Stimulated activated memory B cell treated with anti-CD40 and anti-IgM and Interleukin-4, amounts not matched to agents 10 μg/mL and 1 μg/mL and 100 μg/mL, for 72 hours (primary cell): ENCODE measurements at regions not wholly inside any gene's neighbourhood (a gene's known extent, or its start where the extent isn't known, plus 50 kb on each side); places are given as distances from the start of the nearest gene placed in this dataset.

Experiments
- ATAC-seq: fragments of 150-1000 bp; cut with Tn5 transposase; 2 replicates; pipeline ENCODE4 v1.10.0; 2021
- H3K27ac Mint-ChIP-seq: one replicate; pipeline ENCODE4 v1.8.0; 2022; ENCODE audit warnings: mild to moderate bottlenecking, mixed read lengths
- H3K27me3 Mint-ChIP-seq: one replicate; pipeline ENCODE4 v1.8.0; 2022; ENCODE audit warnings: mixed read lengths
- H3K36me3 Mint-ChIP-seq: one replicate; pipeline ENCODE4 v1.8.0; 2022; ENCODE audit warnings: mixed read lengths
- H3K4me1 Mint-ChIP-seq: one replicate; pipeline ENCODE4 v1.8.0; 2022; ENCODE audit warnings: mixed read lengths
- H3K4me3 Mint-ChIP-seq: one replicate; pipeline ENCODE4 v1.8.0; 2022; ENCODE audit warnings: mild to moderate bottlenecking, moderate library complexity, mixed read lengths
- H3K9me3 Mint-ChIP-seq: one replicate; pipeline ENCODE4 v1.8.0; 2022; ENCODE audit warnings: mixed read lengths

GRCh38 chr15:45831787-45832186, 197.0 kb downstream of the SQOR start:
- H3K4me3 Mint-ChIP-seq: no peak overlapping the region

DNA sequence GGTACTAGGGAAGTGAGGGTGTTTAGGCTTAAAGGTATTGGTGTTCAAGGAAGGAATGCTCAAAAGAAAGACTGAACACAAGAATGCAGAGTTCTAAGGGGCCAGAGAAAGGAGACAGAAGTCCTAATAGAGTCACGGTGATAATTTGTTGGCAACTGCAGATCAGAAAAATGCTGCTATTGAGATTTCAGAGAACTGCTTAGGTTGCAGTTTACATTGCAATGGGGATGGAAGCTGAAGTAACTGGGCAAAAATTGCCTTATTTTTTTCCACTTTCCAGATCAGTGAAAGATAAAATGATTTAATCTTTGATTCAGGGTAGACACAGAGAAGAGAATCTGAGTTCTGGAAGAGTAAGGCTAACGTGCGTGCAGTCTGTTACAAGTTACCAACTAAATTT, 199.8 kb downstream of the SQOR start:
- H3K27me3 Mint-ChIP-seq: no peaks in the 10 kb centered on the region

More at GRCh38 chr15:45831787-45832186, 197.0 kb downstream of the SQOR start:
- no peaks in the 10 kb centered on the region for H3K36me3 Mint-ChIP-seq
- H3K27me3 Mint-ChIP-seq: no peaks in the 10 kb centered on the region
- no peak for ATAC-seq
- H3K4me1 Mint-ChIP-seq: no peaks in the 10 kb centered on the region
- H3K9me3 Mint-ChIP-seq: no peaks in the 10 kb centered on the region
- H3K27ac Mint-ChIP-seq: no peak overlapping the region

DNA sequence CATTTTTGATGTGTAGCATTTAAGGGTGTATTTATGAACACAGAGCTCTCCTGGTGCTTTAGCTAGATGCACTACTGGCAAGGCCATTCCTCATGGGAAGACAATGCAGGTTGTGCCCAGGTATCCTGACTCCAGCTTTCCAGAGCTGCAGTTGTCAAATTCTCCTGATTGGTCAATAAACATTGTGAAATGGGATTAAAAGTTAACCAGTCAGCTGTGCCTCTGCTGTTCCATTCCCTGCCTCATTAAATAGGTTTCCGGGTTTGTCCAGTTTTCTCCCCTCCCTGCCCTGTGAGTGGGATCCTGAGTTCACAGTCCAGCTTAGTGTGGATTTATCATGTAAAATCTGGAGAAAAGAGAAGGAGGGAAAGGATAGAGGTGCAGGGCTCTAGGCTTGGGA, 207.3 kb downstream of the SQOR start:
- Mint-ChIP-seq H3K27ac (no peak overlapping the region), H3K4me1 (no peaks in the 10 kb centered on the region), H3K27me3 (no peaks in the 10 kb centered on the region), H3K4me3 (no peak overlapping the region), H3K9me3 (no peaks in the 10 kb centered on the region), H3K36me3 (no peaks in the 10 kb centered on the region)
- ATAC-seq: no peak

More for the DNA sequence above, 199.8 kb downstream of the SQOR start:
- H3K4me1 Mint-ChIP-seq: no peaks in the 10 kb centered on the region
- H3K9me3 Mint-ChIP-seq: no peaks in the 10 kb centered on the region
- H3K4me3 Mint-ChIP-seq: no peak overlapping the region
- no peak overlapping the region for H3K27ac Mint-ChIP-seq
- no peaks in the 10 kb centered on the region for H3K36me3 Mint-ChIP-seq
- no peak for ATAC-seq

DNA sequence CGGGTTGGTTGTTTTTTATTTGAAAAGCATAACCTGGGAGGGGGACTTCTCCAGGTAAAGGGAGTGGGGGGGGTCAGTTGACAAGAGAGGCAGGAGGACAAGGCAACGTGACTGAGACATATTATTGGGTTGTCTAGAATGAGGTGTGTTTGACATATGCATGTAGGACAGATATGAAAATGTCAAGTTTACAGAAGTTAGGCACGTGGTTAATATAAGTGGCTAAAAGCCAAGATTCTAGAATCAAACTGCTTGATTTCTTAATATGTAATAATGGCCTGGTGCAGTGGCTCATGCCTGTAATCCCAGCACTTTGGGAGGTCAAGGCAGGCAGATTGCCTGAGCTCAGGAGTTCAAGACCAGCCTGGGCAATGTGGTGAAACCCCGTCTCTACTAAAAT, 212.8 kb downstream of the SQOR start:
- H3K9me3 Mint-ChIP-seq: no peaks in the 10 kb centered on the region
- H3K27me3 Mint-ChIP-seq: no peaks in the 10 kb centered on the region
- H3K27ac Mint-ChIP-seq: no peak overlapping the region
- H3K4me1 Mint-ChIP-seq: no peaks in the 10 kb centered on the region
- ATAC-seq: no peak
- H3K36me3 Mint-ChIP-seq: no peaks in the 10 kb centered on the region
- no peak overlapping the region for H3K4me3 Mint-ChIP-seq

DNA sequence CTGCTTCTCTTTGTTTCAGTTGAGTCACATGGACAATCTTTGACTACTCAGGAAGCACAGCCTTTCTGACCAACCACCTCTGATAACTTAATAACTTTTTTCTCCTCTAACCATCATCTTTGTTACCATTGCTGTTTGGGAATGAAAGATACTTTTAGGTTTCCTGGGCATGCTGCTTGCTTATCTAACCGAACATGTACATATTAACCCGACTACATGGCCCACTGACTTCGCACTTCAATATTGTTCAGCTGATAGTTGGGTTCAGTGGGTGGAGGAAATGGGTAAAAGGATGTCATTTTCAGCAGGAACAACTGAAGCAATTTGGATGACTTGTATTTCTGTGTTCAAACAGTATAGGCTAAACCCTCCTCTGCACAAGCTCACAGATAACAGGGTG, 214.3 kb downstream of the SQOR start:
- no peaks in the 10 kb centered on the region for H3K36me3 Mint-ChIP-seq
- no peaks in the 10 kb centered on the region for H3K27me3 Mint-ChIP-seq
- H3K9me3 Mint-ChIP-seq: no peaks in the 10 kb centered on the region
- ATAC-seq: no peak
- H3K4me3 Mint-ChIP-seq: no peak overlapping the region
- H3K4me1 Mint-ChIP-seq: no peaks in the 10 kb centered on the region
- H3K27ac Mint-ChIP-seq: no peak overlapping the region

- H3K27me3 Mint-ChIP-seq: no peaks in the 10 kb centered on the region
- H3K36me3 Mint-ChIP-seq: no peaks in the 10 kb centered on the region
- H3K27ac Mint-ChIP-seq: no peak overlapping the region
- H3K4me1 Mint-ChIP-seq: no peaks in the 10 kb centered on the region
- peaks cover 3% of the 10 kb centered on the region for H3K9me3 Mint-ChIP-seq
- no peak for ATAC-seq
- no peak overlapping the region for H3K4me3 Mint-ChIP-seq
These were observed 219.8 kb downstream of the SQOR start for GRCh38 chr15:45854455-45855202.

DNA sequence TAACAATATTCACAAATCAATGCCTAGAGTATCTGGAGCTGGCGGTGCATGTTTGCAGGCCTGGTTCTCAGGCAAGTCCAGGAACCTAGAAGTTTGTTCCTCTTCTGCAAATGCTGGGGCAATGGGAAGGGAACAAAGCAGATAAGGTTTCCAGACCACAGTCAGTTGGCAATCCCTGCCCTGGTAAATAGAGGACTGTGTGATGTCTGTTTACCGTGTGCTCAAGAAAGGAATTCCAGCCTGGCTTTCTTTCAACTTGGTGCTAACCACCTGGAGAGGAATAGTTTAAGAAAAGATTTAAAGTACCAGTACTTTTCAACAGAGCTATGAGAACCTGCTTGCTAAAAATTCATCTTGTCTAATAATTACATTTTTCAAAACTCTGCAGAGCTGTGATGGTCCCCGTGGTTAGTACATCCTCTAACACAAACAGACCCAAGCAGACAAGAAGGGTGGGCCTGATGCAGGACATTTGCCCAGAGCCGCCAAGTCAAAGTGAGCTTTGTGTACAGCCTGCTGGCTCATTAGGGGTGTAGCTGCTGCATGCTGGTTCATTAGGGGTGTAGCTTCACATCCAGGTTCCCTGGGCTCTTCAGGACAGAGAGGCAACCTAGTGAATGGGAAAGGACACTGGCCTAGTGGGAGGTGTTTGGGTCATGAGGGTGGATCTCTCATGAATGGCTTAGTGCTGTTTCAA, 220.5 kb downstream of the SQOR start:
- no peak overlapping the region for H3K4me3 Mint-ChIP-seq
- no peak overlapping the region for H3K27ac Mint-ChIP-seq
- H3K9me3 Mint-ChIP-seq: peaks cover 3% of the 10 kb centered on the region
- ATAC-seq: no peak
- H3K36me3 Mint-ChIP-seq: no peaks in the 10 kb centered on the region
- no peaks in the 10 kb centered on the region for H3K4me1 Mint-ChIP-seq
- H3K27me3 Mint-ChIP-seq: no peaks in the 10 kb centered on the region

GRCh38 chr15:45855907-45856579, 221.2 kb downstream of the SQOR start:
- Mint-ChIP-seq H3K4me1 (no peaks in the 10 kb centered on the region), H3K27me3 (no peaks in the 10 kb centered on the region), H3K27ac (no peak overlapping the region), H3K36me3 (no peaks in the 10 kb centered on the region), H3K9me3 (peaks cover 3% of the 10 kb centered on the region), H3K4me3 (no peak overlapping the region)
- ATAC-seq: no peak

- Mint-ChIP-seq H3K4me1 (no peaks in the 10 kb centered on the region), H3K9me3 (peaks cover 3% of the 10 kb centered on the region), H3K4me3 (no peak overlapping the region), H3K27ac (no peak overlapping the region), H3K27me3 (no peaks in the 10 kb centered on the region), H3K36me3 (no peaks in the 10 kb centered on the region)
- no peak for ATAC-seq
These were observed 222.5 kb downstream of the SQOR start for GRCh38 chr15:45857291-45857690.

GRCh38 chr15:45858491-45858890, 223.7 kb downstream of the SQOR start:
- Mint-ChIP-seq H3K9me3 (peaks cover 3% of the 10 kb centered on the region), H3K4me3 (no peak overlapping the region), H3K27me3 (no peaks in the 10 kb centered on the region), H3K27ac (no peak overlapping the region), H3K4me1 (no peaks in the 10 kb centered on the region), H3K36me3 (no peaks in the 10 kb centered on the region)
- ATAC-seq: no peak

DNA sequence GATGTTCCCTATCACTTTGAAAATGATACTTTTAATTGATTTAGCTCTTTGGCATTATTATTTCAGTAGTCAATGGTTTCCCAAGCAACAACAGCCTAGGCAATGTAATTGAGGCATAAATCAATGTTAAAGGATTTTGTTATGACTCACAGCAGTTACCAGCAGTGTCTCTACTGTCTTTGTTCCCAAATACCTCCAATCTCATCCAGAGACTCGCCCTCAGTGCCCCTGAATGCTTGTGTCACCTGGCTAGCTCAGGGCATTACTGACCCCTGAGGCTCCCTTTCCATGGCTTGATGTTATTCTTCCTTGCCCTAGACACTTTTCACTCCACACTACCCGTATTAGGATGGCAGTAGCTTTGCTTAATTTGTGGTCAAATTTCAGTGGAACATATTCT, 227.2 kb downstream of the SQOR start:
- no peaks in the 10 kb centered on the region for H3K36me3 Mint-ChIP-seq
- H3K9me3 Mint-ChIP-seq: no peaks in the 10 kb centered on the region
- no peaks in the 10 kb centered on the region for H3K27me3 Mint-ChIP-seq
- ATAC-seq: no peak
- H3K4me1 Mint-ChIP-seq: no peaks in the 10 kb centered on the region
- H3K27ac Mint-ChIP-seq: no peak overlapping the region
- H3K4me3 Mint-ChIP-seq: no peak overlapping the region

DNA sequence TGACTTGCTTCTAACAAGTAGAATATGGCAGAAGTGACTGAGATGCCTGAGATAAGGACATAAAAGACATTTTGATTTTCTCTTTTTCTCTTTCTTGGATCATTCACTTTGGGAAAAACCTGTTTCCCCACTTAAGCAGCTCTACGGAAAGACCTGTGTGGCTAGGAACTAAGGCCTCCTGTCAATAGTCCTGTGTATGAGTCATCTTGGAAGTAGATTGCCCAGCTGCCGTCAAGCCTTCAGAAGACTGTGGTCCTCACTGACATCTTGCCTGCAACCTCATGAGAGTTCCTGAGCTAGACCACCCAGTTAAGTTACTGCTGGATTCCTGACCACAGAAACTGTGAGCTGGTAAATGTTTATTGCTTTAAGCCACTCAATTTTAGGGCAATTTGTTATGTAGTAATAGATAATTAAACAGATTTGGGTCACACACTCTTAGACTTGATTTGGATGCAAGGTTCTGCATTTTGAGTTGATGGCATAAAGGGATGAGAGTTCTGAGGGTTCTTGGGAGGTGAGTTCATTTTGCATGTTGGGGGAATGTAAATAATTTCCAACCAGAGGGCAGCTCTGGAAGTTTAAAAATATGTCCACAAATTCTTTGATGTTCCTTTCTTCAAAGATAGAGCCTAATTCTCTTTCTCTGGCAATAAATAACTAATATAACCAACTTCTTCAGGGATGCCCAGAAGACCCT, 229.2 kb downstream of the SQOR start:
- Mint-ChIP-seq H3K27me3 (no peaks in the 10 kb centered on the region), H3K9me3 (no peaks in the 10 kb centered on the region), H3K4me3 (no peak overlapping the region), H3K36me3 (no peaks in the 10 kb centered on the region), H3K4me1 (no peaks in the 10 kb centered on the region), H3K27ac (no peak overlapping the region)
- ATAC-seq: no peak

- no peaks in the 10 kb centered on the region for H3K27me3 Mint-ChIP-seq
These were observed 231.8 kb downstream of the SQOR start for GRCh38 chr15:45866616-45867015.

DNA sequence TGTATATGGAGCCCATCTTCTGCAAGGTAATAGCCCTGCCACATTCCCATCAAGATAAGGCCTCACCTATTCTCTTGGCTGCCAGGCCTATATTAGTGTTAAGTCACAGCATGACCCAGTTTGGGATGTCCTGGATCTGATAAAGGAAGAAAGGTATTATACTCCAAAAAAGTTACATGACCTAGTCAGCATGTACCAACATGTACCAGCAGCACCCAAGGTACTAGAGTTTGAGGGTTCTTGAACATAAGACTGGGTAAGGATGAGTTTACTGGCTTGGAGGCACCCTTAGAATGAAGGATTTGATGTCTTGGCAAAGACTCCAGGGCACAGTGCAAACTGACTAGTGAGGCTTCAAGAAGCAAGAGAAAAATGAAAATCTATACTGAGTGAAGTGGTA, 232.5 kb downstream of the SQOR start:
- Mint-ChIP-seq H3K27ac (no peak overlapping the region), H3K4me1 (no peaks in the 10 kb centered on the region), H3K27me3 (no peaks in the 10 kb centered on the region), H3K9me3 (no peaks in the 10 kb centered on the region), H3K36me3 (no peaks in the 10 kb centered on the region), H3K4me3 (no peak overlapping the region)
- ATAC-seq: no peak

More at GRCh38 chr15:45866616-45867015, 231.8 kb downstream of the SQOR start:
- no peaks in the 10 kb centered on the region for H3K4me1 Mint-ChIP-seq
- no peak for ATAC-seq
- no peaks in the 10 kb centered on the region for H3K36me3 Mint-ChIP-seq
- H3K27ac Mint-ChIP-seq: no peak overlapping the region
- no peaks in the 10 kb centered on the region for H3K9me3 Mint-ChIP-seq
- no peak overlapping the region for H3K4me3 Mint-ChIP-seq

GRCh38 chr15:45868109-45868691, 233.4 kb downstream of the SQOR start:
- no peaks in the 10 kb centered on the region for H3K27me3 Mint-ChIP-seq
- ATAC-seq: no peak
- no peaks in the 10 kb centered on the region for H3K4me1 Mint-ChIP-seq
- no peak overlapping the region for H3K27ac Mint-ChIP-seq
- peaks cover 3% of the 10 kb centered on the region for H3K9me3 Mint-ChIP-seq
- H3K36me3 Mint-ChIP-seq: no peaks in the 10 kb centered on the region
- no peak overlapping the region for H3K4me3 Mint-ChIP-seq
